H9 (cell line): ENCODE measurements at regions not wholly inside any gene's neighbourhood (a gene's known extent, or its start where the extent isn't known, plus 50 kb on each side); places are given as distances from the start of the nearest gene placed in this dataset.

ENCODE experiments used
- DNase-seq: peaks from one replicate; pipeline ENCODE4 v3.0.0-alpha.2; 2017
- H2AFZ ChIP-seq: one replicate; pipeline ENCODE4 v1.6.1; 2013; ENCODE audit warnings: mild to moderate bottlenecking, low read length, control low read depth, moderate library complexity
- H2AK5ac ChIP-seq: 2 replicates; pipeline ENCODE4 v1.6.1; 2013; ENCODE audit warnings: low read length, control low read depth, mixed read lengths; ENCODE audit not compliant: insufficient read length
- H2BK120ac ChIP-seq: one replicate; pipeline ENCODE4 v1.6.1; 2013; ENCODE audit warnings: low read depth, mild to moderate bottlenecking, low read length, control low read depth, inconsistent platforms; ENCODE audit not compliant: poor library complexity, severe bottlenecking
- H2BK12ac ChIP-seq: 2 replicates; pipeline ENCODE4 v1.6.1; 2013; ENCODE audit warnings: low read length, control low read depth, mixed read lengths, low read depth; ENCODE audit not compliant: insufficient read length
- H2BK15ac ChIP-seq: 2 replicates; pipeline ENCODE4 v1.6.1; 2013; ENCODE audit warnings: low read depth, low read length, control low read depth
- H2BK20ac ChIP-seq: one replicate; pipeline ENCODE4 v1.6.1; 2013; ENCODE audit warnings: low read depth, mild to moderate bottlenecking, low read length, control low read depth, inconsistent platforms; ENCODE audit not compliant: poor library complexity, severe bottlenecking
- H2BK5ac ChIP-seq: 2 replicates; pipeline ENCODE4 v1.6.1; 2013; ENCODE audit warnings: low read length, control low read depth, mixed read lengths; ENCODE audit not compliant: insufficient read length
- H3K14ac ChIP-seq: 2 replicates; pipeline ENCODE4 v1.6.1; 2013; ENCODE audit warnings: low read length, control low read depth; ENCODE audit not compliant: insufficient read depth
- H3K18ac ChIP-seq: 2 replicates; pipeline ENCODE4 v1.6.1; 2013; ENCODE audit warnings: low read depth, mild to moderate bottlenecking, mixed read lengths, low read length, control low read depth; ENCODE audit not compliant: insufficient read length
- H3K23ac ChIP-seq: 2 replicates; pipeline ENCODE4 v1.6.1; 2013; ENCODE audit warnings: low read length, control low read depth, mixed read lengths, low read depth; ENCODE audit not compliant: insufficient read length
- H3K23me2 ChIP-seq: 2 replicates; pipeline ENCODE4 v1.6.1; 2013; ENCODE audit warnings: low read depth, mild to moderate bottlenecking, mixed read lengths, low read length, control low read depth; ENCODE audit not compliant: insufficient read length, poor library complexity, severe bottlenecking
- H3K27ac ChIP-seq: 2 replicates; pipeline ENCODE4 v1.5.1; 2013; ENCODE audit warnings: low read length, control low read depth, mixed read lengths, low read depth; ENCODE audit not compliant: insufficient read length
- H3K27me3 ChIP-seq: 2 replicates; pipeline ENCODE4 v1.6.1; 2013; ENCODE audit warnings: low read length, control low read depth, inconsistent platforms; ENCODE audit not compliant: insufficient read depth
- H3K4ac ChIP-seq: 2 replicates; pipeline ENCODE4 v1.6.1; 2013; ENCODE audit warnings: low read depth, mild to moderate bottlenecking, control low read depth, inconsistent platforms, low read length, moderate library complexity
- H3K4me1 ChIP-seq: 2 replicates; pipeline ENCODE4 v1.6.1; 2013; ENCODE audit warnings: low read length, control low read depth, inconsistent platforms; ENCODE audit not compliant: insufficient read depth
- H3K4me2 ChIP-seq: 2 replicates; pipeline ENCODE4 v1.6.1; 2013; ENCODE audit warnings: low read length, control low read depth, mixed read lengths; ENCODE audit not compliant: insufficient read length, insufficient read depth
- H3K56ac ChIP-seq: 2 replicates; pipeline ENCODE4 v1.6.1; 2013; ENCODE audit warnings: low read depth, mild to moderate bottlenecking, mixed read lengths, low read length, control low read depth; ENCODE audit not compliant: insufficient read length
- H3K79me1 ChIP-seq: 2 replicates; pipeline ENCODE4 v1.6.1; 2013; ENCODE audit warnings: low read depth, mild to moderate bottlenecking, moderate library complexity, low read length, control low read depth, inconsistent platforms; ENCODE audit not compliant: insufficient read depth, poor library complexity, severe bottlenecking
- H3K79me2 ChIP-seq: 2 replicates; pipeline ENCODE4 v1.6.1; 2013; ENCODE audit warnings: low read length, control low read depth, inconsistent platforms; ENCODE audit not compliant: insufficient read depth
- H3K9ac ChIP-seq: 2 replicates; pipeline ENCODE4 v1.6.1; 2013; ENCODE audit warnings: low read length, control low read depth, mixed read lengths; ENCODE audit not compliant: insufficient read length; ENCODE audit errors: extremely low read depth
- H3K9me3 ChIP-seq: one replicate; pipeline ENCODE4 v1.6.1; 2013; ENCODE audit warnings: low read depth, low read length, inconsistent platforms; ENCODE audit not compliant: control insufficient read depth
- H3T11ph ChIP-seq: one replicate; pipeline ENCODE4 v1.6.1; 2013; ENCODE audit warnings: mild to moderate bottlenecking, low read length, control low read depth, inconsistent platforms
- H4K20me1 ChIP-seq: one replicate; pipeline ENCODE4 v1.6.1; 2013; ENCODE audit not compliant: control insufficient read depth, insufficient read length, insufficient read depth
- H4K5ac ChIP-seq: 2 replicates; pipeline ENCODE4 v1.6.1; 2013; ENCODE audit warnings: low read depth, mild to moderate bottlenecking, mixed read lengths, low read length, control low read depth; ENCODE audit not compliant: insufficient read length
- H4K8ac ChIP-seq: replicated peaks from 2 replicates; pipeline ENCODE4 v1.6.1; 2013; ENCODE audit warnings: low read length, control low read depth, mixed read lengths, low read depth; ENCODE audit not compliant: insufficient read length
- H4K91ac ChIP-seq: 2 replicates; pipeline ENCODE4 v1.6.1; 2013; ENCODE audit warnings: low read depth, mild to moderate bottlenecking, moderate library complexity, mixed read lengths, low read length, control low read depth; ENCODE audit not compliant: insufficient read length
- H3K27ac Mint-ChIP-seq, 3 experiments: 2 replicates in 2 of 3; 3 replicates in 1 of 3; pipeline ENCODE4 v1.8.0; 2020 to 2021; ENCODE audit warnings: mixed read lengths in 3 of 3, mild to moderate bottlenecking in 1 of 3, moderate library complexity in 1 of 3
- H3K27me3 Mint-ChIP-seq: 2 replicates; pipeline ENCODE4 v1.8.0; 2021; ENCODE audit warnings: low read depth, mild to moderate bottlenecking, moderate library complexity, mixed read lengths
- H3K36me3 Mint-ChIP-seq, 3 experiments: 2 replicates in 2 of 3; 3 replicates in 1 of 3; pipeline ENCODE4 v1.8.0; 2020 to 2021; ENCODE audit warnings: low read depth in 3 of 3, mixed read lengths in 3 of 3; ENCODE audit not compliant: insufficient read depth in 1 of 3
- H3K4me1 Mint-ChIP-seq, 2 experiments: 2 replicates each; pipeline ENCODE4 v1.8.0; 2020; ENCODE audit warnings: mixed read lengths in 2 of 2
- H3K4me3 Mint-ChIP-seq, 2 experiments: 2 replicates in 1 of 2; 3 replicates in 1 of 2; pipeline ENCODE4 v1.8.0; 2020 to 2021; ENCODE audit warnings: mild to moderate bottlenecking in 2 of 2, mixed read lengths in 2 of 2, moderate library complexity in 1 of 2
- H3K9me3 Mint-ChIP-seq, 2 experiments: 2 replicates in 1 of 2; 3 replicates in 1 of 2; pipeline ENCODE4 v1.8.0; 2020; ENCODE audit warnings: mild to moderate bottlenecking in 2 of 2, mixed read lengths in 2 of 2, moderate library complexity in 1 of 2
- CTCF ChIP-seq: fragments of 200-600 bp; sonication (generic); conservative IDR thresholded peaks from 3 replicates; pipeline ENCODE4 v1.8.0; 2021; ENCODE audit warnings: antibody characterized with exemption, mild to moderate bottlenecking
- WGBS: extraction: QIAGEN DNeasy Blood & Tissue Kit; methylation state at CpG from one replicate; pipeline ENCODE4 v1.1.7; 2013; ENCODE audit warnings: missing lambda C conversion rate, low lambda C conversion rate, mixed read lengths; ENCODE audit not compliant: insufficient read length; ENCODE audit errors: extremely low coverage; 5-methylcytosine and 5-hydroxymethylcytosine counted together

- Histone ChIP-seq H2BK12ac (no peak overlapping the region), H3K79me2 (no peaks in the 10 kb centered on the region), H3K23me2 (no peaks in the 10 kb centered on the region), H4K91ac (no peak overlapping the region), H3K56ac (no peak overlapping the region), H2AFZ (no peak overlapping the region), H2BK5ac (no peak overlapping the region), H3K18ac (no peak overlapping the region), H3K4ac (no peak overlapping the region), H3K27me3 (no peaks in the 10 kb centered on the region), H3K14ac (no peak overlapping the region), H4K20me1 (no peaks in the 10 kb centered on the region), H3K4me2 (no peak overlapping the region), H4K5ac (no peak overlapping the region), H3K9me3 (no peaks in the 10 kb centered on the region), H3K27ac (no peak overlapping the region), H3K4me1 (no peaks in the 10 kb centered on the region; the same call in 1 of the 2 replicates), H3T11ph (no peak overlapping the region), H3K79me1 (no peaks in the 10 kb centered on the region), H3K23ac (no peak overlapping the region), H2BK120ac (no peak overlapping the region), H4K8ac (no peak overlapping the region), H2BK15ac (no peak overlapping the region), H2BK20ac (no peak overlapping the region), H3K9ac (no peak overlapping the region), H2AK5ac (no peak overlapping the region)
- H3K9me3 Mint-ChIP-seq, result peaks cover 7 to 9% of the 10 kb centered on the region in 2 experiments
- H3K4me3 Mint-ChIP-seq, result no peak overlapping the region; a peak in 1 of 5 replicates
- peaks cover 4 to 13% (median 4%) of the 10 kb centered on the region in 3 experiments; a peak in 4 of 7 replicates for H3K36me3 Mint-ChIP-seq
- TF ChIP-seq CTCF, result no peak
- DNase-seq, result no peak
- H3K27me3 Mint-ChIP-seq, result no peaks in the 10 kb centered on the region; the same call in 1 of the 2 replicates
- peaks cover 34 to 35% of the 10 kb centered on the region in 2 experiments for H3K4me1 Mint-ChIP-seq
- no CpG with 5 or more reads among the region's 6 CpGs for WGBS
- peak overlapping the region; percentile 16 to 68 (median 58); a peak in 5 of 7 replicates for H3K27ac Mint-ChIP-seq
Observed at GRCh38 chr7:70907259-70908247, 224.4 kb upstream of the GALNT17 start.
